GM19351 (cell line): ENCODE measurements at regions not wholly inside any gene's neighbourhood (a gene's known extent, or its start where the extent isn't known, plus 50 kb on each side); places are given as distances from the start of the nearest gene placed in this dataset.
A peak's percentile ranks its signal among the peaks of the same experiment; 100 is the strongest.

ENCODE experiments used
- ATAC-seq: cut with Tn5 transposase; IDR thresholded peaks from one replicate; pipeline ENCODE4 v1.9.1; 2021; ENCODE audit warnings: mild to moderate bottlenecking, moderate library complexity; ENCODE audit not compliant: unreplicated experiment

- ATAC-seq = no peak
Measured at GRCh38 chr4:45368832-45369231, 642.5 kb upstream of the GNPDA2 start.

GRCh38 chr4:45363931-45364330 lies 637.6 kb upstream of the GNPDA2 start:
- ATAC-seq = no peak

- ATAC-seq = no peak
Measured at GRCh38 chr4:45358573-45359506, 632.5 kb upstream of the GNPDA2 start.

GRCh38 chr4:45353161-45353560 lies 626.8 kb upstream of the GNPDA2 start:
- no peak for ATAC-seq

GRCh38 chr4:45350438-45350837 lies 624.1 kb upstream of the GNPDA2 start:
- ATAC-seq = peak; percentile 75

- no peak for ATAC-seq
Measured at GRCh38 chr4:45349859-45350258, 623.5 kb upstream of the GNPDA2 start.

GRCh38 chr4:45346816-45347435 lies 620.6 kb upstream of the GNPDA2 start:
- no peak for ATAC-seq

- ATAC-seq = no peak
Measured at GRCh38 chr4:45345558-45345957, 619.2 kb upstream of the GNPDA2 start.

GRCh38 chr4:45331802-45332201 lies 605.4 kb upstream of the GNPDA2 start:
- ATAC-seq = no peak

- ATAC-seq = no peak
Measured at GRCh38 chr4:45327544-45327943, 601.2 kb upstream of the GNPDA2 start.

GRCh38 chr4:45324455-45325417 lies 598.4 kb upstream of the GNPDA2 start:
- no peak for ATAC-seq

GRCh38 chr4:45323453-45324058 lies 597.2 kb upstream of the GNPDA2 start:
- ATAC-seq = no peak

GRCh38 chr4:45317739-45318138 lies 591.4 kb upstream of the GNPDA2 start:
- ATAC-seq = no peak

GRCh38 chr4:45317276-45317675 lies 590.9 kb upstream of the GNPDA2 start:
- ATAC-seq = no peak

- no peak for ATAC-seq
Measured at GRCh38 chr4:45316257-45316656, 589.9 kb upstream of the GNPDA2 start.

- no peak for ATAC-seq
Measured at GRCh38 chr4:45302828-45303227, 576.5 kb upstream of the GNPDA2 start.

GRCh38 chr4:45294464-45294863 lies 568.1 kb upstream of the GNPDA2 start:
- ATAC-seq = no peak

- ATAC-seq = no peak
Measured at GRCh38 chr4:45293335-45293734, 567.0 kb upstream of the GNPDA2 start.

- no peak for ATAC-seq
Measured at GRCh38 chr4:45292844-45293243, 566.5 kb upstream of the GNPDA2 start.

GRCh38 chr4:45284400-45285085 lies 558.2 kb upstream of the GNPDA2 start:
- no peak for ATAC-seq
